ENCODE measurements at regions not wholly inside any gene's neighbourhood (a gene's known extent, or its start where the extent isn't known, plus 50 kb on each side); places are given as distances from the start of the nearest gene placed in this dataset.

DNA sequence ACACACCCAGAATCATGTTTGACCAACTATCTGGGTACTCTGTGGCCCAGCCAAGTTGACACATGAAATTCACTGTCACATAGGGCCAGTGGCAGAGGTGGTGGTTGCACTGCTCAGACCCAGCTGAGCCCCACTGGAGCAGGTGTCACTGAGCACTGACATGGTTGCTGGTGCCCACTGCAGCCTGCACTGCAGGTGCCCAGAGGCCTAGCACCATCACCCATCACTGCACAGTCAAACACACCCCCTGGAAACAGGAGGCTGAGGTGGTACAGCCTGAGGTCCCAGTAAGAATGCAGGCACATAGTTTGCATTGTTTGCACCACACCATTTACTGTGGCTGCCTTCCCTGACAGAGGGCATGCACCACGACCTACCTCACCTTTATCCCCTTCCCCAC is 278.7 kb upstream of the MGAT5 start:
- H2AFZ ChIP-seq (ENCODE audit: low read length), result no peak overlapping the region
- H4K8ac ChIP-seq (ENCODE audit: extremely low read depth, insufficient read depth, low read length), result no peak overlapping the region
- FAIRE-seq, result no peak
- no peak overlapping the region for H2BK5ac ChIP-seq (ENCODE audit: low read depth, low read length)
- no peak overlapping the region for H3K4me3 ChIP-seq (ENCODE audit: extremely low read depth in 1 of 4, insufficient read depth in 2 of 4, low read depth in 3 of 4, low read length in 4 of 4)
- no peaks in the 10 kb centered on the region for H3K23me2 ChIP-seq (ENCODE audit: low read depth, low read length)
- H3K4me1 ChIP-seq (replicated peaks in 1 of 4; ENCODE audit: control insufficient read depth in 3 of 4, insufficient read depth in 4 of 4, low read length in 3 of 4), result peaks cover 0 to 7% (median 3%) of the 10 kb centered on the region in 4 experiments; a peak in 3 of 7 replicates
- ChIA-PET CTCF (ENCODE audit: partially characterized antibody) (no interaction called here), POLR2A (ENCODE audit: partially characterized antibody) (no interaction called here)
- H2BK120ac ChIP-seq (replicated peaks; ENCODE audit: low read depth, low read length), result no peak overlapping the region
- no peak overlapping the region for H3K56ac ChIP-seq (replicated peaks; ENCODE audit: insufficient read length, low read depth, low read length)
- no peaks in the 10 kb centered on the region for H3K27me3 ChIP-seq (replicated peaks in 1 of 4; ENCODE audit: control insufficient read depth in 3 of 4, extremely low read depth in 1 of 4, insufficient read depth in 3 of 4, low read length in 3 of 4)
- no peak overlapping the region for H2AK5ac ChIP-seq (ENCODE audit: low read depth, low read length)
- no peak overlapping the region for H3K4me2 ChIP-seq (ENCODE audit: insufficient read depth in 1 of 2, low read depth in 2 of 2, low read length in 2 of 2)
- 80% methylated on average over 1 of the region's 1 CpG; no CpG with 5 or more reads in 1 of the 2 experiments for WGBS, 2 experiments (ENCODE audit: extremely low coverage in 1 of 2, insufficient coverage in 1 of 2, insufficient read length in 1 of 2, insufficient replicate concordance in 2 of 2, low coverage in 1 of 2, low lambda C conversion rate in 2 of 2, missing lambda C conversion rate in 1 of 2)
- H4K5ac ChIP-seq (ENCODE audit: insufficient read length, low read depth, low read length), result no peak overlapping the region
- no peak overlapping the region for H3K27ac ChIP-seq (ENCODE audit: low read depth, low read length)
- H3K36me3 ChIP-seq (ENCODE audit: control insufficient read depth in 2 of 4, insufficient read depth in 4 of 4, low read length in 3 of 4), result no peaks in the 10 kb centered on the region; a peak in 1 of 8 replicates
- no peak overlapping the region for H3K23ac ChIP-seq (ENCODE audit: insufficient read length)
- no peaks in the 10 kb centered on the region for H3K9me3 ChIP-seq (ENCODE audit: insufficient read depth in 2 of 2, low read depth in 1 of 2, low read length in 1 of 2)
- TF ChIP-seq GABPA (IDR thresholded peaks at IDR 0.05; ENCODE audit: borderline replicate concordance, insufficient read depth, low read length), result no peak
- TF ChIP-seq JUN (IDR thresholded peaks at IDR 0.05; ENCODE audit: low read depth, low read length), result no peak
- 0 out of 2 replicates have a peak, but pooled peaks have one; percentile 10 for TF ChIP-seq TEAD4 (IDR thresholded peaks at IDR 0.05; ENCODE audit: low read depth, low read length)
- TF ChIP-seq, protein P1, sequence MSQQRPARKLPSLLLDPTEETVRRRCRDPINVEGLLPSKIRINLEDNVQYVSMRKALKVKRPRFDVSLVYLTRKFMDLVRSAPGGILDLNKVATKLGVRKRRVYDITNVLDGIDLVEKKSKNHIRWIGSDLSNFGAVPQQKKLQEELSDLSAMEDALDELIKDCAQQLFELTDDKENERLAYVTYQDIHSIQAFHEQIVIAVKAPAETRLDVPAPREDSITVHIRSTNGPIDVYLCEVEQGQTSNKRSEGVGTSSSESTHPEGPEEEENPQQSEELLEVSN (IDR thresholded peaks at IDR 0.05), result no peak
- H3K14ac ChIP-seq (ENCODE audit: insufficient read length), result no peak overlapping the region
- no peak for DNase-seq (ENCODE audit: low read depth in 1 of 2, low spot score in 2 of 2)
- no peak overlapping the region for H2BK15ac ChIP-seq (ENCODE audit: low read length)
- H2BK20ac ChIP-seq (ENCODE audit: low read length), result no peak overlapping the region
- no peak overlapping the region for H2BK12ac ChIP-seq (ENCODE audit: low read depth, low read length)
- no peak overlapping the region for H3K9ac ChIP-seq (replicated peaks in 1 of 4; ENCODE audit: extremely low read depth in 1 of 4, low read depth in 3 of 4, low read length in 3 of 4)
- H3K79me2 ChIP-seq (ENCODE audit: control insufficient read depth in 1 of 2, insufficient read depth in 2 of 2, low read length in 2 of 2), result no peaks in the 10 kb centered on the region
- H3K79me1 ChIP-seq (ENCODE audit: low read depth, low read length), result no peaks in the 10 kb centered on the region
- no peak overlapping the region for H4K91ac ChIP-seq (replicated peaks; ENCODE audit: insufficient read length, low read length)
- H3K18ac ChIP-seq (ENCODE audit: extremely low read depth, low read length), result no peak overlapping the region
- H3K4ac ChIP-seq (replicated peaks; ENCODE audit: insufficient read length, low read depth, low read length), result no peak overlapping the region
- peaks cover 0 to 2% of the 10 kb centered on the region in 2 experiments for H4K20me1 ChIP-seq (replicated peaks in 1 of 2; ENCODE audit: control insufficient read depth in 1 of 2, insufficient read depth in 2 of 2, low read length in 2 of 2)

Measured in H1 (cell line).